SHP77 treated with DMSO at 0.1 percent for 48 hours (cell line): ENCODE measurements at regions not wholly inside any gene's neighbourhood (a gene's known extent, or its start where the extent isn't known, plus 50 kb on each side); places are given as distances from the start of the nearest gene placed in this dataset.

Experiments used
- DNase-seq: peaks from one replicate; lab custom pipeline; 2025; lab: John Stamatoyannopoulos, UW

DNA sequence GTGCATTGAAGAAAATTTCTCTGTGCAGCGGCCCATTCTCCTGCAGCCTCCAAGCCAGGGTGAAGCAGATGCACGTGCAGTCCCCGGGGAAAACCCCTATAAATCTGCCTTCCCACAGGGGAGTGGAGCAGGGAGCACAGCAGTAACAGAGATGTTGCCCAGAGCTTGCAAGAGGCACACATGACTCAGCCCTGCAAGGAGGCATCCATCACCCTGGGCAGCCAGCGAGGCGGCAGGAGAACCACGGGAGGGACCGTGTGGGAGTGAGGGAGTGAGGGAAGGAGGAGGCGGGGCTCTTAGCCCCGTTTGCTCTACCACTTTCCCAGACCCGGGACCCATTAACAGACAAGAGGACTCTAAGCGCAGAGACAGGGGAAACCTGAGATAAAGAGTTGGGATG lies 96.2 kb upstream of the ARAP3 start:
- no peak for DNase-seq

- DNase-seq = no peak
Measured at GRCh38 chr5:141777711-141778110, 95.7 kb upstream of the ARAP3 start.

DNA sequence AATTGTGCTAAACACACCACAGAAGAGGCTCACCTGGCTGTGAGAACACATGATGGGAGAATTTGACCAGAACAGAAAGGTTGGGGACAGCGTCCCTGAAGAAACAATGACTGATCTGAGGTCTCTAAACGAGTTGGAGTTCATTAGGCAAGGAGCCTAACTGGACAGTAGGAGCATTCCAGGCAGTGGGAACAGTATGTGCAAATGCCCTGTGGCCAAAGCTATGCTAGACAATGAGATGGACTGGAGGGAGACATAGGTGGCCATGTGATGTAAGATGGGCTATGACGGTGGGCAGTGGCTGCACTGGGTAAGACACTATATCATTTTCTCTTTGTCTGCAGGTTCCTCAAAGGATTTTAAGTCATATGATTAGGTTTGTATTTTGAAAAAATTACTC lies 95.1 kb upstream of the ARAP3 start:
- DNase-seq = no peak

- DNase-seq = no peak
Measured at GRCh38 chr5:141773779-141774562, 91.9 kb upstream of the ARAP3 start.

DNA sequence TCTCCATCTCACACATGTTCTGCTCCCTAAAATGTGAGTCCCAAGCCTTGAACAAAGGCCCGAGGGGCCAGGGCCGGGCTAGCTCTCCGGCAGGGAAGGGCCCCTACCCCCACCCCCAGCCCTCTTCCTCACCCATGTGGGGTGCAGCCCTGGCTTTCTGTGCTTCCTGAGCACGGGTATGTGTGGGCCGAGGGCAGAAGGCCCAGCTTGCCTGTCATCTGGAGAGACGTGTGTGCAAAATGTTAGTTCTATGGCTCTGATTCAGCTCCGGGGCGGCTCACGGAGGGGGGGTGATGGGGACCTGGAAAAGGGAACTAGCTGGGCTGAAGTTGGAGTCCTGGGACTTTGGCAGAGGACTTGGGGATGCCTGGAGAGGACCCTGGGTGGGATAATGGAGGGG lies 90.3 kb upstream of the ARAP3 start:
- no peak for DNase-seq

DNA sequence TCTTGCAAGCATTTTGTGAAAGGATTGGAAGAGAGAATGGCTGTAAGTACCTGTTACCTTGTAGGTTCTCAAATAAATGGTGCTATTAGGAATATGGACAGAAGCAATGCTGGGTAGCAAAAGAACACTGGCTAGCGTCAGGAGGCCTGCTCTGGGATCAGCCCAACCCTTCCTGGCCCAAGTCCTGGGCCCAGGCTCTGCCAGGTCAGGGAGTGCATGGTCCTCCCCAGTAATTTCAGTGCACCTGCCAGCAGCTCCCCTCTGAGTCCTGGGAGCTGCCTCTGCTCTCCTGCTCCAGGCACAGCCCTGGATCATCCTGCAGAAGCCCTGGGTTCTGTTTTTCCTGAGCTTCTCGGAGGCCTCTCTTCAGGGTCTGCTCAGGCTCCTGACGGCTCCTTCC lies 89.5 kb upstream of the ARAP3 start:
- no peak for DNase-seq

DNA sequence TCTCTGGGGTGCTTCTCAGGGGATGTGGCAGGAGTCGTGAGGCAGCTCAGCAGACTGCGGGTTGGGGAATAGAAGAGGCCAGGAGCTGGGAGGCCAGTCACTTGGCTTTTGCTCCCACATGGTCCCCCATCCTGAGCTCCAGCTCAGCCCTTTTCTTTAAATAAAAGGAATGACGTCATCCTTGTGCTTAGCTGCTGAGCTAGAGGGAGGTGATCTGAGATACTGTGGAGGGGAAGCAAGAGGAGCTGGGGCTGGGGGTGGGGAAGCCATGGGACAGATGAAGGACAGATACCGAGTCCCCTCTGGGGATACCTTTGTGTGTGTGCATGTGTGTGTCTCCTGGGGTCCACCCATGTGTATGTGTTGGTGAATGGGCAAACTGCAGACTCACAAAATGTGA lies 89.0 kb upstream of the ARAP3 start:
- DNase-seq = no peak

- no peak for DNase-seq
Measured at GRCh38 chr5:141769671-141770070, 87.6 kb upstream of the ARAP3 start.

DNA sequence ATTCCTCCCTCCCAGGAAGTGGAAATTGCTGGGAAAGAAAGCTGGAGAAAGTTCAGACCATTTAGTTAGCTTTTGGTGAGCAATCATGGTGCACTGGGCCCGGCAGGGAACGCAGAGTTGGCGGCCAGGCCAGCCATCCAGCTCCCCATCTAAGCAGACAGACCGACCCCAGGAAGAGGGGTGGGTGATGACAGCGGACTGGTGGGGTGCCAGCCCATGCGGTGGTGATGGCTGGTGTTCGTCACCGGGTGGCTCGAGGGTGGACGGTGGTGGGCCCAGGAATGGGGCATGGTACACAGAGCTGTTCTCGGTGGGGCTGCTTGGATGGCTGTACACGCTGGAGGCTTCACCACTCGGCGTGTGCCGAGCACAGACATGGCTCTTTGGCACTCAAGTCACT lies 85.6 kb upstream of the ARAP3 start:
- no peak for DNase-seq

DNA sequence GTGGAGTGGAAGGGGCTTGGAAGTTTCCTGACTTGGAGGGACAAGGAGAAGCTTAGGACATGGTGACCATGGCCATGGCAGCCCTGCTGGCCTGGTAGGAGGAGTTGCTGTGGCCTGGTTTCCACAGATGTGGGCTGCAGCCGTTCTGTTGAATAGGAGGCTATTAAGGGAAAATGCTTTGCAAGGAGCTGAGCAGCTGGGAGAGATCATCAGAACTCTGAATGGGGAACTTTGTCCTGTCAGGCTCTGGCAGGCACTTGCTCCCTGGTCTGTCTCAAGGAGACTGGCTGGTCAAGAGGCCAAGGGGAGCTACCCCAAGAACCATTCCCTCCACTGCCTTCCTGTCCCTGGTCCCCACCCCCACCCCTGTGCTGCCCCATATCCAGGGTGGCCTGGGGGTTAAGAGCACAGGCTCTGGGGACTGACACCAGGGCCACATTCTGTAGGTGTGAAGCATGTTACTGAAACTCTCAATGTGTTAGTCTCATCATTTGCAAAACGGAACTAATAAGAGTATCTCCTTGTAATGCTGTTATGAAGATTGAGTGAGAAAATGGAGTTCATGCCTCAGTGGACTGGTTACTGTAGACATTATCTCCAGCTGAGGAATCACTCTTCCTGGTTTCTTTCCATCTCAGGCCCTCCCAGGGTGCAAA lies 84.0 kb upstream of the ARAP3 start:
- DNase-seq = no peak

DNA sequence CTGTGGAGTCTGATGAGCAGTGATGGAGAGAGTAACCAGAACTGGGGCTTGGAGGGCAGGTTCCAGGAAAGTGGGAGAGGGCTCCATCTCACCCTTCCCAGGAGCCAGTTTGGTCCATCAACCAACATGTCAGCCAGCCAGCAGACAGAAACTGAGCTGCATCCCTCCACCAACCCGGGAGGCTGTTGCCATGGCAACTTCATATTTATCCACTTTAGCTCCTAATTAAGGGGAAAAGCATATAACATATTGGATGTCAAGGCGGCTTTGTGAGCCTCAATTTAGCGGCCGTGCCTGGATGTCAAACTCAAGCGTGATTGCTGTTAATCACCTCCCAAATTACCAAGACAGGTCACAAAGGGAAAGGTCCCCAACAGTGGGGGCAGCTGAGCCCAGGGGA lies 81.5 kb upstream of the ARAP3 start:
- no peak for DNase-seq

DNA sequence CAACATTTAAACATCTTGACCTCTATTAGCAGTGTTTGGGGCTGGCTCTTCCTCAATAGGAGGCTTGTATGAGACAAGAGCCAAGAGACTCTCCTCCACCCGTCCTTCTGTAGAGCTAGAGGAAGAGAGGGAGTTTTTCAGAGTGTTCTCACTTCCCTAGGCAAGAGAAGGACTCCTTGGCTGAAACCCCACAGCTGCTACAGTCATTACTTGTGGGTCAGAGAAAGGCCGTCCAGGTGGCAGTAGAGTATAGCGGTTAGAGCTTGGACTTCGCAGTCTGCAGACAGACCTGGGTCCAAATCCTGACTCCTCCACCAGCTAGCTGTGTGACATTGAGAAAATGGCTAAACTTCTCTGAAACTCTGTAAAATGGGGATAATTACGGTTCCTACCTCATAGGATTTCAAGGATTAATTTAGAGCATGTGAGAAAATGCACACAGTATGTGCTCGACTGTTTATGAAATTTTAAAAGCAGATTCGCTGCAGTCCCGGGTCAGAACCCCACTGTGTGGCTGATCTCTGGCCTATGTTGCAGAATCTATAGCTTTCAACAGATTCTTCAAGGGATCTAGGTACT lies 80.8 kb upstream of the ARAP3 start:
- DNase-seq = no peak

DNA sequence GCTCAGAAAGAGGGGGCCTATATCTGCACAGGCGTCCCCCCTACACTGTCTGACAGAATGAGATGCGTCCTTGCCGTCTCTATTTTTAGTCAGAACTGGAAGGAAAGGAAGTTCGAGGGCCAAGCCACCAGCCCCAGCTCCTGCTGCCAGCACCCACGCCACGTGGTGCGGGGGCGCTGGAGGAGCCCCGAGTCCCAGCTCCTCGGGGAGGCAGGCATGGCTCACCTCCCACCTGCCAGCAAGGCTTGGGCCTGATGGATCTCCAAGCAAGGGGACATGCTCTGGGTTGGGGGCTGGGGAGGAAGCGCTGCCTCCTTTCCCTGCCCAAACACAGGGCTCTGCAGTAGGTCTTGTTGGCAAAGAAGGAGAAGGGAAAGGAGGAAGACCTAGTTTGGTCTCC lies 80.3 kb upstream of the ARAP3 start:
- no peak for DNase-seq

DNA sequence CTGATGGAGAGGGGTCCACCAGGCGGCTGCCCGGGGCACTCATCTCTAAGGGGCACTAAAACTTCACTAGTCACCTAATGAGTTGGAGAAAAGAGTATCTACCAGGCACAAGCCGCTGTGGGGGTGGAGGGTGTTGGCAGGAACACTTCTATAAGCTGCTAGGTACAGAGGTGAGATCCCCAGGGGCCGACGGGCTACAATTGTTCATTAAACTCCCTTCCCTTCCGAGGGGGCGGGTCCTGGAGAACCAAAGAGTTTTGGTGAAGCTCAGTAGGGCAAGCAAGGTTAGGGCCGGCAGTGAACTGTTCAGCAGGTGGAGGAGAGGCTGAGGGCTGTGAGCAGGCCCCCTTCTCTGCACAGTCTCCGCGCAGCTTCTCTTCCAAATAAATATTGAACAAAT lies 78.7 kb upstream of the ARAP3 start:
- no peak for DNase-seq

- no peak for DNase-seq
Measured at GRCh38 chr5:141760193-141760592, 78.2 kb upstream of the ARAP3 start.

- no peak for DNase-seq
Measured at GRCh38 chr5:141758310-141758998, 76.4 kb upstream of the ARAP3 start.

- DNase-seq = no peak
Measured at GRCh38 chr5:141757402-141757801, 75.4 kb upstream of the ARAP3 start.

DNA sequence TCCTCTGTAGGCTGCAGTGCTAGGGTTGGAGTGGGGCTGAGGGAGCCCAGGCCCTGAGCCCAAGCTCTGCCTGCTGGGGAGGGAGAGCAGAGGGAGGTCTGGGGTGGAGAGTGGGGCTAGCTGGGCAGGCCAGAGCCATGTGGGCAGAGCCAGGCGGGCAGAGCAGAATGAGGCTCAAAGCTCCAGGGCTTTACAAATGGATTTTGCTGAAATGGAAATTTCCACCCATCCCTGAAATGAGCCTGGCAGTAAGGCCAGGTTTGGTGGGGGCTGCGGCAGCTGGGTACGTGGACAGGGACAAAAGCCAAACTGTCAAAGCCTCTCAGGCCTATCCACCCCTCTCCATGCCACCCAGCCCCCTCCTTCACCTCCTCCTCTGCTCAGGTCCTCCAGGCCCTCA lies 74.2 kb upstream of the ARAP3 start:
- DNase-seq = no peak

GRCh38 chr5:141753971-141754713 lies 72.1 kb upstream of the ARAP3 start:
- no peak for DNase-seq

DNA sequence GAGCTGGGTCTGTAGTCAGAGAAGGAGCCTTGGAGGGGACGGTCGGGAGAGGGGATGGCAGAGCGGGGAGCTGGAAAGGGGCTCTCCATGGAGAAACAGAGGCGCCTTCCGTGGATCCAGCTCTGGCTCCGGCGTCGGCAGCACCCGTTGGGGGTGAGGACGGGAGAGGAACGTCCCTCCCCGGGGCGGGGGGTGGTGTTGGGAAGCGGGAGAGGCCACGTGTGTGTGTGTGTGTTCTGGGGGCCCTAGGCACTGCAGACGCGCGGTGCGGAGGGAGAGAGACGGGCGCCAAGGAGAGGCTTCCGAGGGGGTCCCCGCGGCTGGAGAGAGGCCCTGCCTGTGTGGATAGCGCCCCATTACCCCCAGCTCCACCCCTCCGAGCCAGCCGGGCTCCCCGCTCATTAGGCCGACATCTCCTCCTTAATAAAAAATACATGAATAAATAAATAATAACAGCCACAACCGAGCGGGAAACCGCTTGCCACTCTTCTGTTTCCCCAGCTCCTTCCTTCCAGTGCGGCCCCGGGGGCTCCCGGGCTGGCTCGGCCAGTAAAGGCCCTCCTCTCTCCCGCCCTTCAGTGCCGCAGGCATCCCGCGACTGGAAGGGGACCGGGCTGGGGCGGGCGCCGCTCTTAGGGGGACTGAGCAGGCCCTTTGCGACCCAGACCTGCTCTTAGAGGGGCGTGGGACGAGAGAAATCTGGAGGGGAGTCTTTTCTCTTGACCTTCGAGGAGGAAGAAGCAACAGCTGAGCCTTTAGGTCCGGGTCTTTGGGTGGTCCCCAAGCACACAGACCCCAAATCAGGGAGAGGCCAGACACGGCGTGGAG lies 71.3 kb upstream of the ARAP3 start:
- no peak for DNase-seq
